ENCODE measurements at regions not wholly inside any gene's neighbourhood (a gene's known extent, or its start where the extent isn't known, plus 50 kb on each side); places are given as distances from the start of the nearest gene placed in this dataset.
"Not testable (repeated sequence)": the region's sequence is repeated elsewhere in the genome, so short reads cannot be mapped to it uniquely, and the experiment has no call there.

DNA sequence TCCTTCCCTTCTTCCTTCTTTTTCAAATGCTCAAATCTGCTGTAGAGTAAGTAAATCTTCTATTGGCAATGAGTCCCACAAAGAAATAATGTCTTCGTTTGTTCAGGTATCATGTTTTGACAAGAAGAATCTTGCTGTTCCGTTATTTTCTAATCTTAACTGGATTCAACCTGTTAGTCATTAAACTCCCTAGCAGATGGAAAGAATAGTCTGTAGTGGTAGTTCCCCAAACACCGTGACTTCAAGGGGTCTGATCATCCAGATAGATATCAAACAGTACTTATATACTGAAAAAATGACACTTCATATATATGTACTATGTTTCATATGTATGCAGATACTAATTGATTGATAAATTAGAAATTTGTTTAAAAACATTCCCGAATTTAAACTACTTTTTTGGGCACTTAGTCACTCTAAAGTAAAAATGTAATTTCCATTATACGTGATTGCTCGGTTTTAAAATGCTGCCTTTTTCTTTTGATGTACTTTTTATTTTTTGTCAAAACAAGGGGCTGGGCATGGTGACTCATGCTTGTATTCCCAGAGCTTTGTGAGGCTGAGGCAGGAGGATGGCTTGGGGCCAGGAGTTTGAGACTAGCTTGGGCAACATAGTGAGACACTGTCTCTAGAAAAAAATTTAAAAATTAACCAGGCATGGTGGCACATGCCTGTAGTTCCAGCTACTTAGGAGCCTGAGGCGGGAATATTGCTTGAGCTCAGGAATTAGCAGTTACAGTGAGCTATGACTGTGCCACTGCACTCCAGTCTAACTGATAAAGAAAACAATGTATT is 335.7 kb upstream of the SNX7 start:
- DNase-seq: no peak

DNA sequence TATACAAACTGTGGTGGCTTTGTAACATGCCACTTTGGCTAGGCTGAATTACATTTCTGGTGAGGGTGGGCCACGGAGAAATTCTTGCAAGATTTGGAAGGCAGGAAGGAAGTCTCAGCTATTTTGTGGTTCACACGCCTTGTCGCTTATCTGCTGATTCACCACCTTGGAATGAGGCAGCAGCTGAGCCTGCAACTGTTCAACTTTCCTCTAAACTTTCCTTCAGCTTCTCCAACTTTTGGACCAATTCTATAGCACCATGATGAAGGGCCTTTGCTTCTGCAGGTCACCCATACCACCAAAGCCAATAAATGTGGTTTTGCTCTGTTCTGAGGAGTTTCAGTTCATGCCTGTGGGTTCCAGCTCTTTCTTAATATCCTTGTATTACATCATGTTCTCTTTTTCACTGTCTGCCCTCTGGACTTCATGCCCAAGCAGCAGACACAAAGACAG is 337.6 kb upstream of the SNX7 start:
- DNase-seq: peak; percentile 3

DNA sequence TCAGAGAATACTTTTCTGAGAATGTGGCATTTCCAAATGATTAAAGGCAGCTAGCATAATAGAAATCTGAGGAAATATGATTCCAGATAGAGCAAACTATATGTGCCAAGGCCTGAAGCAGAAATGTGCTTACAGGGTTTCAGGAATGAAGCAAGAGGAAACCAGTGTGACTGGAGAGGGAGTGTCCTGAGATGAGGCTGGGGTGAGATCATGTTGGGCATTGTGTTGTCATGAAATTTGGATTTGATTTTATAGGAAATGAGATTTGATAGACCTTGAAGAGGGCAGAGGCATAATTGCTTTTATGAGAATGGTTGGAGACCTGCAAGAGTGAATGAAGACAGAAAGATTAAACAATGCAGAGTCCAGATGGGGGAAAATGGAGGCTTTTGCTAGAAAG is 338.1 kb upstream of the SNX7 start:
- DNase-seq: no peak

DNA sequence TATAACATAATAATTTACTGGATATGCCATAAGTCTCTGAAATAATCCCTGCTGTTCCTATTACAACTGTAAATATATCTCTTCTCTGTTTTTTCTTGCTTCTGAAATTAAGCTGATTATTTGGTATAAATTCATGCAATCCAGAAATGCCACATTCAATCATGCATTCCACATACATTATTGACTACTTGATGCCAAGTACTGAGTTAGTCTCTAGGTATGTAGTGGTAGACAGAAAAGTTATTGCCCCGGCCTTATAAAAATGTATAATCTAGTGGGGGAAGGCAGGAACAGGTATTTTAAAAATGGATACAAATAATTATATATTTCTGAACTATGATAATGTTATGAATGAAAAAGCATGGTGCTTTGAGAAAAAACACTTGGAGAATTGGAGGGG is 338.6 kb upstream of the SNX7 start:
- no peak for DNase-seq

DNA sequence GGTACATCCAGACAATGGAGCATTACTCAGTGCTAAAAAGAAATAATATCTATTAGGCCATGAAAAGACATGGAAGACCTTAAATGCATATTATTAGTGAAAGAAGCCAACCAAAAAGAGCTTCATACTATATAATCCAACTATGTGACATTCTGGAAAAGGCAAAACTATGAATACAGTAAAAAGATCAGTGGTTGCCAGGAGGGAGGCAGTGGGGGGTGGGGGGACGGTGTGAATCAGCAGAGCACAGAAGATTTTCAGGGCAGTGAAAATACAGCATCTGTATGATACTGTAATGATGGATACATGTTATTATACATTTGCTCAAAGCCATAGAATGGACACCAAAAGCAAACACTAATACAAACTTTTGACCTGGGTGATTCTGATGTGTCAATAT is 339.4 kb upstream of the SNX7 start:
- DNase-seq: no peak

DNA sequence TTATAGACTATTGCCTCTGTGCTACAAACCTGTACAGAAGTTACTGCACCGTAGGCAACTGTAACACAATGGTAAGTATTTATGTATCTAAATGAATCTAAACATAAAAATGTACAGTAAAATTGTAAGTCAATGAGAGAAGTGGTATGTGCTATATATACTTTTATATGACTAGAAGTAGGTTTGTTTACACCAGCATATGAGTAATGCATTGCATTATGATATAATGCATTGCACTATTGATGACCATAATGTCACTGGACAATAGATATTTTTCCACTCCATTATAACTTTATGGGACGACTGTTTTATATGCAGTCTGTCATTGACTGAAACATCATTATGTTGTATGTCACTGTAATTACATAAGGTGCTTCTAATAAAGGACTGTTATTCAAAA is 340.3 kb upstream of the SNX7 start:
- no peak for DNase-seq

DNA sequence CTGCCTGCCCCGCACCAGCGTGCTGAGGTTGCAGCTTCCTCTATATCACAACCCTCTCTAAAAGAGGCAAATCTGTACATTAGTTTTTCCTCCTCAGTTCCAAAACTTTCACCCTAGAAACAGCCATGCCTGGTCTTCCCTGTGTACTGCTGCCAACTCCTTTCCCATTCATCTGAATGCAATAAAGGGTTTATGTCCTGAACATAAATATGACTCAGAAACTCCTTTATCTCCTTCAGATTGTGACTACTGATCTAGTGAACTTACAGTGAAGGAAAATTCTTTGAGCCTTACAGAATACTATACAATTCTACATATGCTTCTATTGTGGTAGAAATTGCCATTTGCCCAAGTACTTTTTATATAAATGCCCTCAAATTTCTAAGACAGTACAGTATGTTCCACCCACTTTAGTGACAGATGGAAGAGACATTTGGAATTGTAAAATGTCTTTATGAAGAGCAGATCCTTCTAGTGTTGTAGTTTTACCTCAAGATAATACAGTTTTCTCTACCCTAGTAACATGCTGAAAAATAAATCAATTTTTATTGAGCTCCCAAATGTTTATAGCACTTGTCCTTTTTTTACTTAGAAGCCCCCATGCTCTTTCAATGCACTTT is 345.1 kb upstream of the SNX7 start:
- no peak for DNase-seq

DNA sequence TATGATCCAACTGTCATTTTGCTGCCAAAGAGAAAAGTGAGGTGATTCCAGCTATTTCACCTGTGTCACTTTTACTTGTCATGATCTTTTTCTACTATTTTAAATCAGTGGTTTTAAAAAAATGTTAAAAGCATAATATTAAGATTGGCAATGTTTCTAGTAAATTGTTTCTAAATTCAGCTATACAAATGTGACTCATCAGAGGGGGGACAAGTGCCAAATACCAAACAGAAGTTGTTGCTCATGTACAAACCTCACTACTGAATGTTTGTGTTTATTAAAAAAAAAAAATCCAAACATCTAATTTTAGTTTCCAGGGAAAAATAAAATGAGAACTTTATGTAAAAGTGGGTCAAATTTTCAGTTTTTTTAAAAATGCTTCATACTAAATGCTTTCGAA is 346.2 kb upstream of the SNX7 start:
- no peak for DNase-seq

DNA sequence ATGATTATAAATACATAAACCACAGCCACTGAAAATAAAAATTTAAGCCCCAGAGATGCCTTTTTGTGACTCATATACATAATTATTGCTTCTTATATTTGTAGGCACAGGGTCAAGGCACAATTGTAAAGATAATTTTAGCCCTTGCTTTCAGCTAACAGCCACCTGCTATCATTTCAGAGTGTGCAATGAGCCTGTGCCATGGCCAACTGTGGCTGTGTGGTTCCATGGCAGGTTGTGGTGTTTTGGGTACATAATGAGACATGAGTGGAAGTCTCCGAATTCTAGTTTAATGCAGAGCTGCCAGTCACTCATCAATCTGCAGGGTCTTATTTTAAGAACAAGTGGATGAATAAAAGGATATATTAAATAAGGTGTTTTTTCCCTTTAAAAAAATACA is 346.9 kb upstream of the SNX7 start:
- DNase-seq: no peak

DNA sequence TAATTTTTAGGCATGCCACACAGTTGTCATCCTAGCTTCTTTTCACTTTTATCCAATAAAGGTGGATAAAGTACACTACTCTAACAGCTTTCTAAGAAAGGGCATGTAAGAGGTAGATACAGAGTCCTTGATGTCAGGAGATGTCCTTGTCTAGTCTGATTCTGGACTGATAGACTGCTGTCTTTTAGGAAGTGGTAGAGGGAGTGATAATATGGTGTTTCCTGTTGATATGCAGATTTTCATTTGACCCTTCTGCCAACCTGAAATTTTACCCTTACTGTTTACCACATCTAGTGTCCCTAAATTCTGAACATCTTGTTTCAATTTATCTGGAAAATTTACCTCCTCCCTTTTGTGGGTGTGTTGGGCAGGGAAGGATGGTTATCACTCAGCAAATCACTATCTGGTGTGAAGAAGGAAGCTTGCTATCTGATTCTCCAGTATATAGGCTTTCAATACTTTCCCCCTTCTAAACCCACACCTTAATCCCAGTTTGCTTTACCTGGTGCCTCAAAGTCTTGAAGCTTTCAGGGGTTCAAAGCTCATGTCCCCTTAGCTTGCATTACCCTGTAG is 354.9 kb upstream of the SNX7 start:
- DNase-seq: no peak

DNA sequence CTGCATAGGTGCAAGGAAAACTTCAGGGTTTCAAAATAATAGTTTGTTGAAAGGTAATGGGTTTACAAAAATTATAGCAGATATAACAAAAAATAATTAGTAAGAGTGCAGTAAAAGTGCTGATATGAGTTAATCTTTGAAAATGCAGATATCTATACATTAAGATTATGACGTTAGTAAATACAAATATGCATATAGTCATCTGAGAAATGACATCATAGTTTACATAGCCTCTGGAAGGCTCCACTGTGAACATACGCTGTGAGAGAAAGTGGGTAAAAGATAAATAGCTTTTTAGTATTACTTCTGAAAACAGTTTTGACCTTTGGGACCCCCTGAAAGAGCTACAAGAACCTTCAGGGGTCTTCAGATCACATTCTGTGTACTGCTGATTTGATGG is 356.2 kb upstream of the SNX7 start:
- no peak for DNase-seq

DNA sequence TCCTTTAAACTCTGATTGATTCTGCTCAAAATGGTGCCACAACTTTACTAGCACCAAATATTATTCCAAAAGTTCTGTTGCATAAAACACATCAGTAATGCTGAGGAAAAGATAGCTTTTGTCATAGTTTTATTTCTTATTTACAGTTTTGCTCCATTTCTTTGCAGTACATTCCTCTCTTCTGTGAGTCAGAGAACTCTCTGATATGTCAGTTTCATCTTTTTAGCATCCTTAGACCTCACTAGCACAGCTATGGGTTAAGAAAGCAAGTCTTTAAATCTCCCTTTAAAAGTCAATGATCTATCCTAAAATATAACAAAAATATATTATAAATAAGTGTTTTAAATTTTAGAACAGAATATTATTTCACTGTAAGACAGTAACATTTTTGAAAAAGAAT is 356.6 kb upstream of the SNX7 start:
- DNase-seq: no peak

DNA sequence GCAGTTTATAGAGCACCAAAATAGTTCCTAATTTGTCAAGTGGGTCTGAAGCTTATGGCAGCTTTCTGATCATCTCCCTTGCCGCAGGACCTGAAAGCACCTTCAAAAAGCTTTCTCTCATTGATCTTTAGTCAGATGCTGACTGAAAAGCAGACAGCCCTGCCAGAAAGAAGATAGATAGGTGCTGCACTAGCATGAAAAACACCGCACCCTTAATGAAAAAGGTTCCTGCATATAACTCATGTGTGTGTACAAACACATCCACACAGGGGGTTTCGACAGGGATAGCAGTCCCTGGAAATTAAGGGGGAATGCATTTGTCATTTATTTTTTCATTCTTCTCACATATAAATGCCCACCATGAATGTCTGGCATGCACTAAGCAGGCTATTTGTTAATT is 361.7 kb upstream of the SNX7 start:
- DNase-seq: no peak

DNA sequence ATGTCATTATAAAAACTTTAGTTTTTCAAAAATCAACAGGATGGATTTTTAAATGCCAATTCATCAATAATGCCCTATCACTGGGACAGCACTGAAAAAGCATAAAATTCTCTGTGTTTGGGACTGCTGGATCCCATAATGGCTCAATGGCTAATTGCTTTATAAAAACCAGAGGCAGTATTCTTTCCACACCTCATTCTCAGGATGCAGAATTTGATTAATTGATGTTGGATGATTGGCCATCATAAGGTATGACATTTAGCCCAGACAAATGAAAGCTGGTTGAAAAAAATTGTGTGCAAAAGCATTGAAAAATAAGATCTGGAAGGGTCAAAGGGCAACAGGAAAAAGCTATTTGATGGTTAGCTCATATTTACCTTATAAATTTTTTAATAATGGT is 362.2 kb upstream of the SNX7 start:
- no peak for DNase-seq

DNA sequence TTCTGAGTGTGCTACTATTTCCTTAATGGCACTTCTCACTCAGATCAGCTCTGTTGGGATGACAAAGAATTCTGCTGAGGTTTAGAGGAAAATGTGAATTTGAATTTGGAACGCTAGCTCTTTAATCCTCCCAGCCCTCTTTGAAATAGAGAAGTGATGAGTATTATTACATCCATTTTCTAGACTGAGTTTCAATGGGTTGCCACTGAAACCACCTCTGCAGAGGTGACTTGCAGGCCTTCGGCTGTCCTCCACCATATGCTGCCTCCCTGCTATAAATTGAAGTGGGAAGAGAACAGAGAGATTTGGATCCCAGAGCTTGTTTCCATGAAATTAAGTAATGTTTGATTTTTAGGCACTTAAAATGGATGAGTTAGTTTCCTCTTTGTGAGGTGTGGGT is 363.2 kb upstream of the SNX7 start:
- DNase-seq: no peak

DNA sequence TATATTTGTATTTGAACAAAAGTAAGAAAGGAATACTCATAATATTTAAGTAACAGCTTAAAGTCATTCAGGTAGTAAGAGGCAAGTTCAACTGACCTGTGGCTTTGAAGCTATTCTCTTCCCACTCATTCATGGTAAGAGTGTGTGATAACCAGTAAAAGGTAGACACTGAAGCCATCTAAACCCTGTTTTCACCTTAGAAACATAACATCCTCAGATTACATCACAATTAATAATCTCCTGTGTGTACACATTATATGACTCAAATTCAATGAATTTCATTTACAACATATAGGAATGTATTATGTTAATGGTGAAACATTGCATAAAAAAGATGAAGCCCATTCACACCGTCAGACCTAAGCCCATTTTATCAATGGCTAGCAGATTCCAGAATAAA is 364.8 kb upstream of the SNX7 start:
- DNase-seq: no peak

DNA sequence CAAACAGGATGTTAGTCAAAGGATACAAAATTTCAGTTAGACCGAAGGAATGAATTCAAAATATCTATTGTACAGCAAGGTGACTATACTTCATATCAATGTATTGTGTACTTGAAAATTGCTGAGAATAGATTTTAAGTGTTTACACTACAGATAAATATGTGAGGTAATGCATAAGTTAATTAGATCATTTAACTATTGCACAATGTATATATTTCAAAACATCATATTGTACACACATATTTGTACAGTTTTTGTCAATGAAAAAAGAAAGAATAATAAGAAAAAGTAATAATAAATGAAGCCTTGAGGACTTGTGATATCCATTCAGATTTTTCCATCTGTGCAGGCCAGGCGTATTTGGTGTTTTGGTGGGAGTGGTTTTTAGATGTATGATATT is 367.4 kb upstream of the SNX7 start:
- no peak for DNase-seq

DNA sequence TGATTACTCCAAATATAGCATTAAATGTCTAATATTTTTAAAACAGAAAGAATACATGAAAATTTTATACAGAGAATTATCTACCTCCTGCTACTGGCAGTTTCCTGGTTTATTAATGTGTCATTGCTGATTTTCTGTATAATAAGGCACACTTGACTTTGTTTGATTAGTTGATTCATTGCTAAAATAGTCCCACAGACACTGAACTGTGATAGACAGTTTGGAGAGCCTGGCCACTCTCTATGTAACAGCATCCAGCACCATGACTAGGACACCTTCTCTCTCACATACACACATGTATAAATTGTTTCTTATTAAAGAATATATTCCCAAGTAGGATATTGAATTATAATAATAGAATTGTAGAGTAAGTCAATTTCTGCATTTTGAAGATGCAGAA is 368.5 kb upstream of the SNX7 start:
- DNase-seq: no peak

DNA sequence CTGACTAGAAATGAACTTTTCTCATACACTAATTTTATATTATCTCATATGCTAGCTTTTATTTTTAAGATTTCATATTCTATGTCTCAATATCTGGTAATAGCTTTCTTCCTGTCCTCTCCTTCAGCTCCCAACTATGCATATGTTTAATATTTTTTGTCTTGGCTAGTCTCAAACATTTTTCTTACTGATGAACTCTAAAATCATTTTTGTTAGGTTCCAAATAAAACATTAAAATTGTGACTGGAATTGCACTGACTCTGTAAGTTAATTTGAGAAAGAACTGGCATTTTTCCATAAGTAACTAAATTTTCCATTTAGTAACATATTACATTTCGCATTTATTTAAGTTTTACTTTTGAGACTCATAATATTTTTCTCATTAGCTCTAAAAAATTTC is 368.5 kb upstream of the DPYD start:
- DNase-seq: no peak

DNA sequence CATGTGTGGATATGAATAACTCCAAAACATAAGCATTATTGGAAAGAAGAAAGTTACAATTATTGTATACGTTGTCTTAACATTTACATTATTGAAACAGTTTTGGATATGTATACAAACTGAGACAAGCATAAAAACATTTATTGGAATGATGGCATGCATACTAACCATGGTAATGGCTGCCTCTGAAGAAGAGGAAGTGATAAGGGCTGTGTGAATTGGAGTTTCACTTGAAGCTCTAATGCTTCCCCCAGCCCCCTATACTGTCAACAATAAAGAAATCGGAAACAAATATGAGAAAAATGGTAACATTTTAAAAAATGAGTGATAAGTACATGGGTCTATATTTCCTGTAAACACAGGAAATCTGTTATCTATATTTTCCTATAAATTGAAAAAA is 367.7 kb upstream of the DPYD start:
- no peak for DNase-seq

DNA sequence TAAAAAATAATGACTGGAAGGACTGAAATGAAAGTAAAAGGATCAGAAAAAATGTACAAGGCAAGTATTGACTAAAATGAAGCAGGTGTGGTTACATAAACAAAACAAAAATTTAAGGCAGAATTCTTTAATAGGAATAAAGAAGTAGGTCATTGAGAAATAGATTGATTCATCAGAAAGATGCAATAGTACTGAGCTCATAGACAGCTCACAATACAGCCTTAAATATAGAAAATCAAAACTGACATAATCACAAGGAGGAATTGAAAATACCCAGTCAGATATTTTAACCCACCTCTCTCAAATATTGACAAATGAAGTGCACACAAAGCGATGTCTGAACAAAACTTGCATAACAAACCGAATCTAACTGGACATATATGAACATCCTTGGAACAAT is 366.8 kb upstream of the DPYD start:
- no peak for DNase-seq

DNA sequence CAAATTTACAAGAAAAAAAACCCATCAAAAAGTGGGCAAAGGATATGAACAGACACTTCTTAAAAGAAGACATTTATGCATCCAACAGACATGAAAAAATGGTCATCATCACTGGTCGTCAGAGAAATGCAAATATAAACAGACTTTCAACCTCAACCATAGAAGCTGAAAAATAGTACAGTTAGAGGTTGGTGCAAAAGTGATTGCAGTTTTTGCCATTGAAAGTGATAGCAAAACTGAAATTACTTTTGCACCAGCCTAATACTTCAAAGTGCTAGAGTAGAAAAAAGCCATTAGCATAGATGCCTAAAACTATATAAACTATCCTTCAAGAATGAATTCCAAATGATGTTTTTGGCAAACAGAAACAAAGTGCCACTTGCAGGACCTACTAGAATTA is 365.8 kb upstream of the DPYD start:
- no peak for DNase-seq

DNA sequence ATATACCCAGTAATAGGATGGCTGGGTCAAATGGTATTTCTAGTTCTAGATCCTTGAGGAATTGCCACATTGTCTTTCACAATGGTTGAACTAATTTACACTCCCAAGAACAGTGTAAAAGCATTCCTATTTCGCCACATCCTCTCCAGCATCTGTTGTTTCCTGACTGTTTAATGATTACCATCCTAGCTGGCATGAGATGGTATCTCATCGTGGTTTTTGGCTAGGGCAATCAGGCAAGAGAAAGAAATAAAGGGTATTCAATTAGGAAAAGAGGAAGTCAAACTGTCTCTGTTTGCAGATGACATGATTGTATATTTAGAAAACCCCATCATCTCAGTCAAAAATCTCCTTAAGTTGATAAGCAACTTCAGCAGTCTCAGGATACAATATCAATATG is 364.5 kb upstream of the DPYD start:
- not testable (repeated sequence) for DNase-seq

DNA sequence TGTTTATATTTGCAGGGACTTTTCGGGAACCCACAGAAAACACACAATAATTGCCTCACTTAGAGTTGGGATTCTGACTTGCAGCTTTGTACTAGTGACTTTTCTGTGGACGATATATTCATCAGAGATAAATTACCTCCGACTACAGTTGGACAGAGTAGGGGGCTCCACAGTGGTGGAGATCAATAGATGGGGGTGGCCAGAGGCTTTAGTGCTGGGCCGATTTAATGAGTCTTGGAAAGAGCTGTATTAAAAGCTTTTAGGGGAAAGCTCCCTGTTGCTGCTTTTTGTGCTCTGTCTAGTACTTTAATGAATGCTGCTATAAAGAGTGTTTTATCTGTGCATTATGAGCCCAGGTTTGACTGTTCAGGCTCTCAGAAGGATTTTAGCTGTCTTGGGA is 359.2 kb upstream of the DPYD start:
- no peak for DNase-seq

DNA sequence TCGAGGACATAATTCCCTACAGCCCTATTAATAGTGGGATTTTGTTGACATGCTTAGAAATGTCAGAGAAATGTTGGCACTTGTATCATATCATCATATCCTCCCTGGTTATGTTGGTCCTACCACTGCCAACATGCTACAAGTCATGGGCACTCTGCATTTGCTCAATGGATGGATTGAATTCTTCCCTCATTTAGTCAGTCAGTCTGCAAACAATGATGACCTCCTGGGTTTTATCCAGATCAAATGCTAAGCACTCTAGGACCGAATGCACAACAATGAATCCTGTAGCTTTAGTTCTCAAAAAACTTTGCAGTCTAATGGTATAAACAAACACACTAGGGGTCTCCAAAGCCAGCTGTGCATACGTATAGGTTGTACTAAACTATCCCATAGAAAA is 357.2 kb upstream of the DPYD start:
- no peak for DNase-seq

Data from CD4-positive, alpha-beta T cell treated with Interleukin-17A for 4 hours (primary cell).